HL-60 (cell line): ENCODE measurements at regions not wholly inside any gene's neighbourhood (a gene's known extent, or its start where the extent isn't known, plus 50 kb on each side); places are given as distances from the start of the nearest gene placed in this dataset.
A peak's percentile ranks its signal among the peaks of the same experiment; 100 is the strongest.
"Not testable (repeated sequence)": the region's sequence is repeated elsewhere in the genome, so short reads cannot be mapped to it uniquely, and the experiment has no call there.

ENCODE experiments used
- DNase-seq, 2 experiments: peaks; one replicate each; pipeline ENCODE4 v3.0.0-alpha.2; 2010 to 2020; ENCODE audit warnings: low read depth in 1 of 2, low spot score in 1 of 2
- H3K27ac ChIP-seq: fragments of 250-450 bp; sonication (Bioruptor Pico); replicated peaks from 2 replicates; pipeline ENCODE4 v1.5.1; 2020; ENCODE audit warnings: mild to moderate bottlenecking, moderate library complexity
- H3K27me3 ChIP-seq: fragments of 250-450 bp; sonication (Bioruptor Pico); 2 replicates; pipeline ENCODE4 v1.5.1; 2021; ENCODE audit warnings: mild to moderate bottlenecking, moderate library complexity; ENCODE audit not compliant: insufficient read depth, poor library complexity, severe bottlenecking
- H3K4me3 ChIP-seq: replicated peaks from 2 replicates; pipeline ENCODE4 v1.5.1; 2011; ENCODE audit warnings: mild to moderate bottlenecking, control low read depth, low read length; ENCODE audit not compliant: insufficient read depth
- CTCF ChIP-seq: IDR thresholded peaks from one replicate; pipeline ENCODE4 v1.5.1; 2011; ENCODE audit warnings: low read length, control low read depth, inconsistent platforms; ENCODE audit not compliant: insufficient read depth
- GABPA ChIP-seq: IDR thresholded peaks from 2 replicates; pipeline ENCODE4 v1.6.1; 2012; ENCODE audit warnings: low read depth
- POLR2AphosphoS5 ChIP-seq: IDR thresholded peaks from 2 replicates; pipeline ENCODE4 v1.6.1; 2012; ENCODE audit warnings: low read depth
- REST ChIP-seq: IDR thresholded peaks from 2 replicates; pipeline ENCODE4 v1.6.1; 2012; ENCODE audit warnings: low read depth; ENCODE audit not compliant: insufficient replicate concordance
- SPI1 ChIP-seq: IDR thresholded peaks from 2 replicates; pipeline ENCODE4 v1.6.1; 2012; ENCODE audit warnings: low read depth, mild to moderate bottlenecking, borderline replicate concordance

- no peak for DNase-seq
- TF ChIP-seq REST (no peak), SPI1 (peak; percentile 45; the same call in 1 of the 2 replicates), CTCF (no peak), GABPA (no peak), POLR2AphosphoS5 (no peak)
- Histone ChIP-seq H3K27ac (no peak overlapping the region), H3K27me3 (no peaks in the 10 kb centered on the region), H3K4me3 (no peak overlapping the region)
These were observed 280.3 kb upstream of the AMIGO2 start for GRCh38 chr12:47360093-47360480.

GRCh38 chr12:47359310-47360092 is 279.7 kb upstream of the AMIGO2 start:
- H3K27ac ChIP-seq, result no peak overlapping the region
- no peak overlapping the region for H3K4me3 ChIP-seq
- no peaks in the 10 kb centered on the region for H3K27me3 ChIP-seq
- DNase-seq, result no peak
- no peak for TF ChIP-seq CTCF
- no peak for TF ChIP-seq GABPA
- no peak for TF ChIP-seq POLR2AphosphoS5
- no peak for TF ChIP-seq SPI1
- no peak for TF ChIP-seq REST

GRCh38 chr12:47357006-47357405 is 277.2 kb upstream of the AMIGO2 start:
- H3K27ac ChIP-seq, H3K27me3 ChIP-seq, DNase-seq, H3K4me3 ChIP-seq: not testable (repeated sequence)

GRCh38 chr12:47356129-47356700 is 276.5 kb upstream of the AMIGO2 start:
- no peaks in the 10 kb centered on the region for H3K27me3 ChIP-seq
- H3K4me3 ChIP-seq, result no peak overlapping the region
- H3K27ac ChIP-seq, result no peak overlapping the region
- DNase-seq, result peak in 1 of 2 experiments; percentile 42
- TF ChIP-seq GABPA (no peak), CTCF (no peak), REST (no peak), SPI1 (no peak), POLR2AphosphoS5 (no peak)
